DND-41 (cell line): ENCODE measurements at regions not wholly inside any gene's neighbourhood (a gene's known extent, or its start where the extent isn't known, plus 50 kb on each side); places are given as distances from the start of the nearest gene placed in this dataset.

Source experiments
- ATAC-seq: fragments of 200-7000 bp; cut with Tn5 transposase; 3 replicates; pipeline ENCODE4 v1.9.1; 2021; ENCODE audit warnings: low read depth; ENCODE audit not compliant: insufficient read depth
- DNase-seq: peaks from one replicate; pipeline ENCODE4 v3.0.0-alpha.2; 2020
- H2AFZ ChIP-seq: 2 replicates; pipeline ENCODE4 v1.6.0; 2012; ENCODE audit warnings: low read depth, low read length
- H3K27ac ChIP-seq: 2 replicates; pipeline ENCODE4 v1.5.1; 2012; ENCODE audit warnings: low read length, inconsistent platforms
- H3K27me3 ChIP-seq: fragments of 200-600 bp; sonication (generic); 2 replicates; pipeline ENCODE4 v1.6.0; 2012; ENCODE audit warnings: low read length, mild to moderate bottlenecking, inconsistent platforms; ENCODE audit not compliant: insufficient read depth, poor library complexity
- H3K36me3 ChIP-seq: 2 replicates; pipeline ENCODE4 v1.5.1; 2012; ENCODE audit warnings: low read length, inconsistent platforms; ENCODE audit not compliant: insufficient read depth
- H3K4me1 ChIP-seq: 2 replicates; pipeline ENCODE4 v1.5.1; 2012; ENCODE audit warnings: mild to moderate bottlenecking, low read length; ENCODE audit not compliant: insufficient read depth
- H3K4me2 ChIP-seq: 2 replicates; pipeline ENCODE4 v1.6.0; 2012; ENCODE audit warnings: mild to moderate bottlenecking, moderate library complexity, low read length, inconsistent platforms; ENCODE audit not compliant: insufficient read depth
- H3K4me3 ChIP-seq, 2 experiments: fragments of 200-600 bp in 1 of 2; shearing (Covaris generic) in 1 of 2; 2 replicates each; pipeline ENCODE4 v1.5.1; 2012 to 2016; ENCODE audit warnings: inconsistent platforms in 2 of 2, low read length in 2 of 2, mild to moderate bottlenecking in 2 of 2, low read depth in 1 of 2, moderate library complexity in 1 of 2
- H3K79me2 ChIP-seq: 2 replicates; pipeline ENCODE4 v1.6.0; 2012; ENCODE audit warnings: low read length, inconsistent platforms; ENCODE audit not compliant: insufficient read depth
- H3K9ac ChIP-seq: 2 replicates; pipeline ENCODE4 v1.6.0; 2012; ENCODE audit warnings: low read depth, mild to moderate bottlenecking, inconsistent platforms, low read length, moderate library complexity
- H3K9me3 ChIP-seq: 2 replicates; pipeline ENCODE4 v1.5.1; 2012; ENCODE audit warnings: low read length, moderate library complexity, mild to moderate bottlenecking, inconsistent platforms; ENCODE audit not compliant: insufficient read depth, severe bottlenecking
- H4K20me1 ChIP-seq: 2 replicates; pipeline ENCODE4 v1.6.0; 2012; ENCODE audit warnings: low read length; ENCODE audit not compliant: insufficient read depth
- CTCF ChIP-seq: IDR thresholded peaks from 2 replicates; pipeline ENCODE4 v1.5.1; 2012; ENCODE audit warnings: borderline replicate concordance, low read length, moderate library complexity, mild to moderate bottlenecking; ENCODE audit not compliant: poor library complexity, severe bottlenecking; ENCODE audit errors: extremely low read depth
- EZH2 ChIP-seq: IDR thresholded peaks from 3 replicates; pipeline ENCODE4 v1.6.1; 2012; ENCODE audit warnings: borderline replicate concordance, low read depth, mild to moderate bottlenecking, moderate library complexity, low read length, inconsistent platforms; ENCODE audit not compliant: severe bottlenecking

DNA sequence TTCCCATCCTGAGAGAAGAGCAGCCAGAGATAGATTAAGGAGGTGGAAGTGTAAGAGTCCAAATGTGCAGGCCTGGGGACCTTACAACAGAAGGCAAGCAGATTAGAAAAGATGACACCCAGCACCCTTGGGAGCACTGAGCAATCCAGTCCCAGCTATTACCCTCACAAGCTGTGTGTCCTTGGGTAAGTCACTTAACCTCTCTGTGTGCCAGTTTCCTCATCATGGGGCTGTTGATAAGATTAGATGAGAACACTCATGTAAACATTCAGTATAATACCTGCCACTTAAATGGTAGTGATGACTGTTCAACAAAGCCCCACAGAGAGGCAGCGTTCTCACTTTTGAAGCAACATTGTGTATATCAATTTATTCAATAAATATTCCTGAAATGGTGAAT lies 114.8 kb upstream of the CST7 start:
- no peaks in the 10 kb centered on the region for H3K27me3 ChIP-seq

DNA sequence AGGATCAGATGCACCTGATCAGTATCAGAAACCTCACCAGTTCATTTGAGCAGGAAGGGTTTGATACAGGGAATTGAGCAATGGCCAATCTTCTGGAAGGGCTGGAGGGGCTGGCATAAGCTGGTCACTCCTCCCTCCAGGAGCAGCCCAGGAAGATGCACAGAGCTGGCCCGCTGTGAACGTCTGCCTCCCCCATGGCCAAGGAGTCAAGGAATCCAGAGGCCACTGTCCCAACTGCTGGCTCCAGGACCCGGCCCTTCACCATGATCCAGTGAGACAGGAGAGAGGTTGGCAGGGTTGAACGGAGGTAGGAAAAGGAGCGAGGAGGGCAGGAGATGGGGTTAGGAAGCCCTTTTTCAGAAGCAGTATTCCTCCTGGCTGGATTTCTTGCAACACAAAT lies 113.9 kb upstream of the CST7 start:
- Histone ChIP-seq H3K4me3 (no peak overlapping the region), H4K20me1 (no peaks in the 10 kb centered on the region), H3K4me1 (no peaks in the 10 kb centered on the region), H3K36me3 (no peaks in the 10 kb centered on the region), H3K4me2 (no peak overlapping the region), H2AFZ (no peak overlapping the region), H3K9ac (no peak overlapping the region), H3K79me2 (no peaks in the 10 kb centered on the region), H3K27ac (no peak overlapping the region), H3K27me3 (no peaks in the 10 kb centered on the region), H3K9me3 (no peaks in the 10 kb centered on the region)
- DNase-seq: no peak
- ATAC-seq: no peak
- TF ChIP-seq EZH2 (no peak), CTCF (no peak)

More for the DNA sequence above, 114.8 kb upstream of the CST7 start:
- no peak overlapping the region for H3K27ac ChIP-seq
- no peaks in the 10 kb centered on the region for H3K9me3 ChIP-seq
- H3K9ac ChIP-seq: no peak overlapping the region
- no peaks in the 10 kb centered on the region for H3K36me3 ChIP-seq
- no peaks in the 10 kb centered on the region for H3K79me2 ChIP-seq
- TF ChIP-seq EZH2 (no peak), CTCF (peak; percentile 16)
- H3K4me3 ChIP-seq: no peak overlapping the region
- H4K20me1 ChIP-seq: no peaks in the 10 kb centered on the region
- no peak for ATAC-seq
- no peak for DNase-seq
- no peak overlapping the region for H3K4me2 ChIP-seq
- H3K4me1 ChIP-seq: no peaks in the 10 kb centered on the region
- H2AFZ ChIP-seq: no peak overlapping the region

DNA sequence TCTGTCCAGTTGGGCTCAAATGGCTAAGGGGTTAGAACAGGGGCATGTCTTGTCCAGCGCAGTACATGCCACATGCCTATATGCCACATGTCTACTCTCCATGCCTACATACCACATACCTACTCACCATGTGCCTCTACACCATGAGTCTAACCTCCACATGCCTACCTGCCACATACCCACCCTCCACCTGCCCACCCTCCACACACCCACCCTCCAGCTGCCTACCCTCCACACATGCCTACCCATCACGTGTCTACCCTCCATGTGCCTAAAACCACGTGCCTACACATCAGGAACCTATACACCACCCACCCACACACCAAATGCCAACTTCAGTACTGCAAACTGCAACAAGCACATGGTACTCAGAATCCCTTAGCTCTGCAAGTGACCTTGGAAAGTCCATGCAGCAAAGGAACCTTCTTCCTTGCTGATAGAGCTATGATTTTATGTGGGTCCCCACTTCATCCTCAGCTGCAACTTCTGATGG lies 113.0 kb upstream of the CST7 start:
- ATAC-seq: no peak
- DNase-seq: no peak
- H3K4me2 ChIP-seq: no peak overlapping the region
- no peaks in the 10 kb centered on the region for H4K20me1 ChIP-seq
- H3K79me2 ChIP-seq: no peaks in the 10 kb centered on the region
- H3K9ac ChIP-seq: no peak overlapping the region
- H3K27me3 ChIP-seq: no peaks in the 10 kb centered on the region
- H3K4me1 ChIP-seq: no peaks in the 10 kb centered on the region
- TF ChIP-seq EZH2 (no peak), CTCF (no peak)
- H3K9me3 ChIP-seq: no peaks in the 10 kb centered on the region
- no peak overlapping the region for H2AFZ ChIP-seq
- H3K36me3 ChIP-seq: no peaks in the 10 kb centered on the region
- no peak overlapping the region for H3K27ac ChIP-seq
- H3K4me3 ChIP-seq: no peak overlapping the region

DNA sequence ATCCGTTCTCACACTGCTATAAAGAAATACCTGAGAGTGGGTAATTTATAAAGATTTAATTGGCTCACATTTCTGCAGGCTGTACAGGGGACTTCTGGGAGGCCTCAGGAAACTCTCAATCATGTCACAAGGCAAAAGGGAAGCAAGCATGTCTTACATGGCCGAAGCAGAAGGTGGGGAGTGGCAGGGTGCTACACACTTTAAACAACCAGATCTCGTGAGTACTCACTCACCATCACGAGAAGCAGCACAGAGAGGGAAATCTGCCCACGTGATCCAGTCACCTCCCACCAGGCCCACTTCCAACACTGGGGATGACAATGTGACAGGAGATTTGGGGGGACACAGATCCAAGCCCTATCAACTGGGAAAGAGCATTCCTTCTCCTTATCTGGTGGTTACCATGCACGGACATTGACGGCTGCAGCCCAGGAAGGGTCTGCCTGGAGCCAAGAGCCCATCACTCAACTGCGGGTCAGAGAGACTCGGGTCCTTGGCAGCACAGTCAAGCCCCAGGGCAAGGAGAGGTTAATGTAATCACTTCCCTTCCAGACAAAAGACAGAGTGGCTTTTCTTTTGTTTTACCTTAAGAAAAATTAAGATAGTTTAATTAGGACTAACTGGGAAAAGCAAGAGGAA lies 112.3 kb upstream of the CST7 start:
- Histone ChIP-seq H3K27ac (no peak overlapping the region), H3K4me3 (no peak overlapping the region), H3K27me3 (no peaks in the 10 kb centered on the region), H3K36me3 (no peaks in the 10 kb centered on the region), H2AFZ (no peak overlapping the region), H3K4me2 (no peak overlapping the region), H3K9ac (no peak overlapping the region), H3K79me2 (no peaks in the 10 kb centered on the region), H4K20me1 (no peaks in the 10 kb centered on the region), H3K4me1 (no peaks in the 10 kb centered on the region), H3K9me3 (no peaks in the 10 kb centered on the region)
- DNase-seq (no peak), ATAC-seq (no peak)
- TF ChIP-seq EZH2 (no peak), CTCF (no peak)
